H1 (cell line): ENCODE measurements at regions not wholly inside any gene's neighbourhood (a gene's known extent, or its start where the extent isn't known, plus 50 kb on each side); places are given as distances from the start of the nearest gene placed in this dataset.
"Not testable (repeated sequence)": the region's sequence is repeated elsewhere in the genome, so short reads cannot be mapped to it uniquely, and the experiment has no call there.

ENCODE experiments used
- CTCF ChIA-PET: fragments of 300-600 bp; sonication (Branson Sonifier 250); formaldehyde crosslinking; loops from one replicate; lab custom pipeline; 2021; ENCODE audit not compliant: partially characterized antibody; lab: Charles Lee
- POLR2A ChIA-PET: fragments of 300-600 bp; sonication (Branson Sonifier 250); formaldehyde crosslinking; loops from one replicate; lab custom pipeline; 2021; ENCODE audit warnings: inconsistent platforms; ENCODE audit not compliant: partially characterized antibody; lab: Charles Lee
- DNase-seq, 2 experiments: peaks; one replicate each; pipeline versions ENCODE4 v3.0.0 to v3.0.0-alpha.2; 2010 to 2022; ENCODE audit warnings: low spot score in 2 of 2, low read depth in 1 of 2, mixed read lengths in 1 of 2
- FAIRE-seq: peaks from 2 replicates; lab custom pipeline; 2011; peaks lifted over from hg19 to GRCh38; lab: Jason Lieb, UNC
- H2AFZ ChIP-seq: 2 replicates; pipeline ENCODE4 v1.8.1; 2012; ENCODE audit warnings: low read length, inconsistent platforms
- H2AK5ac ChIP-seq: 2 replicates; pipeline ENCODE4 v1.6.1; 2013; ENCODE audit warnings: low read depth, low read length
- H2BK120ac ChIP-seq: replicated peaks from 2 replicates; pipeline ENCODE3; 2013; ENCODE audit warnings: low read depth, low read length, inconsistent platforms
- H2BK12ac ChIP-seq: 2 replicates; pipeline ENCODE4 v1.6.1; 2013; ENCODE audit warnings: low read depth, low read length
- H2BK15ac ChIP-seq: 2 replicates; pipeline ENCODE4 v1.6.1; 2013; ENCODE audit warnings: low read length
- H2BK20ac ChIP-seq: 2 replicates; pipeline ENCODE4 v1.6.1; 2013; ENCODE audit warnings: low read length
- H2BK5ac ChIP-seq: 2 replicates; pipeline ENCODE4 v1.6.1; 2013; ENCODE audit warnings: low read depth, low read length
- H3K14ac ChIP-seq: 2 replicates; pipeline ENCODE4 v1.6.1; 2013; ENCODE audit warnings: inconsistent platforms; ENCODE audit not compliant: insufficient read length
- H3K18ac ChIP-seq: 2 replicates; pipeline ENCODE4 v1.6.1; 2013; ENCODE audit warnings: low read length; ENCODE audit errors: extremely low read depth
- H3K23ac ChIP-seq: 2 replicates; pipeline ENCODE4 v1.6.1; 2013; ENCODE audit warnings: inconsistent platforms; ENCODE audit not compliant: insufficient read length
- H3K23me2 ChIP-seq: 2 replicates; pipeline ENCODE4 v1.6.1; 2013; ENCODE audit warnings: low read depth, low read length
- H3K27ac ChIP-seq: 2 replicates; pipeline ENCODE4 v1.6.1; 2011; ENCODE audit warnings: low read depth, low read length, inconsistent platforms
- H3K27me3 ChIP-seq, 4 experiments: replicated peaks in 1 of 4; 1 replicate in 1 of 4; 2 replicates in 3 of 4; pipeline versions ENCODE4 v1.6.1 to v1.8.1; 2011 to 2013; ENCODE audit warnings: low read length in 3 of 4, mild to moderate bottlenecking in 3 of 4, inconsistent platforms in 2 of 4, mixed read lengths in 2 of 4, moderate library complexity in 1 of 4; ENCODE audit not compliant: control insufficient read depth in 3 of 4, insufficient read depth in 3 of 4; ENCODE audit errors: extremely low read depth in 1 of 4
- H3K36me3 ChIP-seq, 4 experiments: 2 replicates each; pipeline versions ENCODE4 v1.6.1 to v1.8.1; 2011 to 2013; ENCODE audit warnings: mild to moderate bottlenecking in 4 of 4, low read length in 3 of 4, moderate library complexity in 2 of 4, control low read depth in 1 of 4, inconsistent platforms in 1 of 4; ENCODE audit not compliant: insufficient read depth in 4 of 4, control insufficient read depth in 2 of 4
- H3K4ac ChIP-seq: replicated peaks from 2 replicates; pipeline ENCODE3; 2013; ENCODE audit warnings: low read length, low read depth, mixed read lengths, inconsistent platforms; ENCODE audit not compliant: insufficient read length
- H3K4me1 ChIP-seq, 4 experiments: replicated peaks in 1 of 4; 1 replicate in 1 of 4; 2 replicates in 3 of 4; pipeline versions ENCODE4 v1.6.1 to v1.8.1; 2011 to 2013; ENCODE audit warnings: low read length in 3 of 4, inconsistent platforms in 2 of 4, mixed read lengths in 1 of 4; ENCODE audit not compliant: insufficient read depth in 4 of 4, control insufficient read depth in 3 of 4
- H3K4me2 ChIP-seq, 2 experiments: 2 replicates each; pipeline versions ENCODE4 v1.6.1 to v1.8.1; 2011 to 2013; ENCODE audit warnings: low read depth in 2 of 2, low read length in 2 of 2, control low read depth in 1 of 2, inconsistent platforms in 1 of 2, mild to moderate bottlenecking in 1 of 2; ENCODE audit not compliant: insufficient read depth in 1 of 2
- H3K4me3 ChIP-seq, 4 experiments: fragments of 200-600, 300-600 bp in 1 of 4; sonication (generic), shearing (Covaris generic), sonication (Bioruptor Twin) in 1 of 4; 2 replicates each; pipeline versions ENCODE4 v1.5.1 to v1.8.1; 2011 to 2016; ENCODE audit warnings: low read length in 4 of 4, low read depth in 3 of 4, control low read depth in 2 of 4, inconsistent platforms in 2 of 4, mild to moderate bottlenecking in 2 of 4, mixed read lengths in 1 of 4, moderate library complexity in 1 of 4; ENCODE audit not compliant: insufficient read depth in 2 of 4; ENCODE audit errors: extremely low read depth in 1 of 4
- H3K56ac ChIP-seq: replicated peaks from 2 replicates; pipeline ENCODE3; 2013; ENCODE audit warnings: low read depth, mild to moderate bottlenecking, mixed read lengths, low read length, inconsistent platforms; ENCODE audit not compliant: insufficient read length
- H3K79me1 ChIP-seq: 2 replicates; pipeline ENCODE4 v1.6.1; 2013; ENCODE audit warnings: low read depth, low read length, control low read depth
- H3K79me2 ChIP-seq, 2 experiments: 2 replicates each; pipeline versions ENCODE4 v1.6.1 to v1.8.1; 2012 to 2013; ENCODE audit warnings: low read length in 2 of 2, mild to moderate bottlenecking in 2 of 2, inconsistent platforms in 1 of 2; ENCODE audit not compliant: insufficient read depth in 2 of 2, control insufficient read depth in 1 of 2
- H3K9ac ChIP-seq, 4 experiments: replicated peaks in 1 of 4; 1 replicate in 1 of 4; 2 replicates in 3 of 4; pipeline versions ENCODE4 v1.6.1 to v1.8.1; 2011 to 2013; ENCODE audit warnings: low read depth in 3 of 4, low read length in 3 of 4, control low read depth in 2 of 4, mild to moderate bottlenecking in 2 of 4, moderate library complexity in 2 of 4, inconsistent platforms in 1 of 4; ENCODE audit errors: extremely low read depth in 1 of 4
- H3K9me3 ChIP-seq, 2 experiments: 2 replicates each; pipeline versions ENCODE4 v1.6.1 to v1.8.1; 2012 to 2013; ENCODE audit warnings: mild to moderate bottlenecking in 2 of 2, moderate library complexity in 2 of 2, control low read depth in 1 of 2, inconsistent platforms in 1 of 2, low read depth in 1 of 2, low read length in 1 of 2, mixed read lengths in 1 of 2; ENCODE audit not compliant: insufficient read depth in 2 of 2
- H4K20me1 ChIP-seq, 2 experiments: replicated peaks in 1 of 2; 2 replicates each; pipeline versions ENCODE3 to v1.8.1; 2011 to 2013; ENCODE audit warnings: inconsistent platforms in 2 of 2, low read length in 2 of 2, mild to moderate bottlenecking in 1 of 2; ENCODE audit not compliant: insufficient read depth in 2 of 2, control insufficient read depth in 1 of 2
- H4K5ac ChIP-seq: 2 replicates; pipeline ENCODE4 v1.6.1; 2013; ENCODE audit warnings: low read length, low read depth, mixed read lengths, inconsistent platforms; ENCODE audit not compliant: insufficient read length
- H4K8ac ChIP-seq: 2 replicates; pipeline ENCODE4 v1.8.0; 2013; ENCODE audit warnings: mild to moderate bottlenecking, moderate library complexity, low read length, inconsistent platforms; ENCODE audit not compliant: insufficient read depth; ENCODE audit errors: extremely low read depth
- H4K91ac ChIP-seq: replicated peaks from 2 replicates; pipeline ENCODE3; 2013; ENCODE audit warnings: low read length, mixed read lengths, inconsistent platforms; ENCODE audit not compliant: insufficient read length
- WGBS, 2 experiments: shearing (Covaris generic) in 1 of 2; methylation state at CpG; one replicate each; pipeline versions ENCODE4 v1.1.6 to v1.1.7; 2013 to 2015; ENCODE audit warnings: low lambda C conversion rate in 2 of 2, mixed read lengths in 2 of 2, inconsistent platforms in 1 of 2, low coverage in 1 of 2, missing lambda C conversion rate in 1 of 2; ENCODE audit not compliant: insufficient replicate concordance in 2 of 2, insufficient coverage in 1 of 2, insufficient read length in 1 of 2; ENCODE audit errors: extremely low coverage in 1 of 2, missing lambda C conversion rate in 1 of 2; 5-methylcytosine and 5-hydroxymethylcytosine counted together

GRCh38 chr1:68817505-68818210, 320.8 kb upstream of the DEPDC1 start:
- H4K91ac ChIP-seq, H3K23me2 ChIP-seq, H2AK5ac ChIP-seq, H3K4me1 ChIP-seq, H3K4me2 ChIP-seq, H4K8ac ChIP-seq, H3K56ac ChIP-seq, H2BK12ac ChIP-seq, H3K9me3 ChIP-seq, H3K4ac ChIP-seq, H3K18ac ChIP-seq, H4K20me1 ChIP-seq, H3K23ac ChIP-seq, H2BK5ac ChIP-seq, H2BK20ac ChIP-seq, H2AFZ ChIP-seq, H3K36me3 ChIP-seq, H2BK15ac ChIP-seq, H4K5ac ChIP-seq, H3K79me1 ChIP-seq, H3K14ac ChIP-seq, H2BK120ac ChIP-seq, H3K9ac ChIP-seq, H3K4me3 ChIP-seq, H3K27ac ChIP-seq, DNase-seq, H3K27me3 ChIP-seq, FAIRE-seq, H3K79me2 ChIP-seq, POLR2A ChIA-PET: not testable (repeated sequence)
- CTCF ChIA-PET = interaction anchor here (0.9 to 3.8 kb wide), 10 partner anchors 10 to 920 kb away, joined by 3 to 28 read pairs (median 4); no protein-coding TSS in a partner anchor
- WGBS, 2 experiments = 98% methylated on average over 39 of the region's 49 CpGs; no CpG with 5 or more reads in 1 of the 2 experiments
